GM19372 (cell line): ENCODE measurements at regions not wholly inside any gene's neighbourhood (a gene's known extent, or its start where the extent isn't known, plus 50 kb on each side); places are given as distances from the start of the nearest gene placed in this dataset.

Experiments used
- ATAC-seq: cut with Tn5 transposase; IDR thresholded peaks from one replicate; pipeline ENCODE4 v1.9.1; 2021; ENCODE audit warnings: mild to moderate bottlenecking, low read depth, moderate library complexity; ENCODE audit not compliant: unreplicated experiment

GRCh38 chr17:77505181-77505639 lies 364.4 kb downstream of the SEC14L1 start:
- no peak for ATAC-seq

- ATAC-seq = no peak
These were observed 365.7 kb downstream of the SEC14L1 start for GRCh38 chr17:77506371-77506991.

DNA sequence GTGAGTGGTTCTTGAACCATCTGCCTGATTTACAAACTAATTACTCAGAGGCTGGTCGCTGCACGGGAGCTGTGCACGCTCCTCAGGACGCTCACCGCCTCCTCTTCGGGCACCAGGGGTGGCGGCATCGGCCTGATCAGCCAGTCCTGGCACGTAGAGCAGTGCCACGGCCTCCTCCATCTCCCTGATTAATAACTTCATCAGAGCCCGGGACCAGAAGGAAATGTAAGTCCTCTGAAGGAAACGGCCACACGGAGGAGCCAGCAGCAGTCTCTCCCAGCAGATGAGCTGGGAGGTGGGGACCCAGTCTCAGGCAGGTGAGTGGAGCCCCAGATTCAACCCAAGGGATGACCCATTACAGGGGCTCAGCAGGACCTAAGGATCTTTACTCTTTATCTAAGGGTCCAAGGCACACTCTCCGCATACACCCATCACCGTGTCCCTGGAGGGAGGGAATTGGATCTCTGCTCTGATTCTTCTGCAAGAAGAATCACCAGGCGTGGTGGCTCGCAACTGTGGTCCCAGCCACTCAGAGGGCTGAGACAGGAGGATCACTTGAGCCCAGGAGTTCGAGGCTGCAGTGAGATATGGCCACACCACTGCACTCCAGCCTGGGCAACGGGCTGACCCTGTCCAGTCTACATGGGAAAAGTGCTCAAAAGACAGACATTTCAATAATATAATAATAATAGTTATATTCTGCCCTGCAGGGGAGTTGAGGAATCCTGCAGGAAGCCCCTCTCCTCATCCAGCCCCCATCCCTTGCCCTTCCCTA lies 366.5 kb downstream of the SEC14L1 start:
- ATAC-seq = no peak

DNA sequence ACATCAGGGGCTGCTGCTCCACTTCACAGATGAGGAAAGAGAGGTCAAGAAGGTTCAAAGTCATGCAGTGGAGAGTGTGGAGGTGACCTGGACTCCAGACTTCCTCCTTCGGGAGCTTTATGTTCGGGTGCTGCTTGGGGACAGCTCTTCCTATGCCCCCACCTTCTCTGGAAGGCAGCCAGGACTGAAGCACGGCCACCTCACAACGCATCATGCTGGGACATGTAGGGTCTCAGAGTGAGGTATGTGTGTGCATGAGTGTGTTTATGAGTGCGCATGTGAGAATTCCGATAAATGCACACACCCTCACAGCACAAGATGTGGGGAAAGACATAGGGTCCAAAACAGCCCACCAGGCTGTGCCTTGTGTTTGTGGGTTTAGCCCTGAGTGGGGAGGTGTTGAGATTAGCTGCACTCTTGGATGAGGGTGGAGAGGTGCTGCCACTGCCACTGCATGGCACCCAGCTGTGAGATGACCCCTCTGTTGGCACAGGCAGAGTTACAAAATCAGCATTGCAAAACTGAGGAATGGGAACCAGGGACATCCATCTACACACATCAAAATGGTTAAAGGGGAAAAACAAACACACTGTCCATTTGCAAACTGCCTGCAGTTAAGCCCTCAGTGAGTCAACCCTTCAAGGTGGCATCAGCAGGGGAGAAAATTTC lies 367.4 kb downstream of the SEC14L1 start:
- ATAC-seq = no peak

GRCh38 chr17:77509089-77509488 lies 368.3 kb downstream of the SEC14L1 start:
- ATAC-seq = no peak

DNA sequence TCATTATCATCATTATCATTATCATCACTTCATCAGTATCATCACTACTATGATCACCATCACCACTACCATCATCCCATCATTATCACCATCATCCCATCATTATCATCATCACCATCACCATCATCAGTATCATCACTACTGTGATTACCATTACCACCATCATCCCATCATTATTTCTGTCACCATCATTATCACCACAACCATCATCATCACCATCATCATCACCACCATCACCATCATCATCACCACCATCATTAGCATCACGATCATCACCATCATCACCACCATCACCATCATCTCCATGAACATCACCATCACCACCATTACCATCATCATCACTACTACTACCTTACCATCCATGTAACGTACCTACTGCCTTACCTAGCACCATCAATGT lies 368.8 kb downstream of the SEC14L1 start:
- ATAC-seq = no peak

DNA sequence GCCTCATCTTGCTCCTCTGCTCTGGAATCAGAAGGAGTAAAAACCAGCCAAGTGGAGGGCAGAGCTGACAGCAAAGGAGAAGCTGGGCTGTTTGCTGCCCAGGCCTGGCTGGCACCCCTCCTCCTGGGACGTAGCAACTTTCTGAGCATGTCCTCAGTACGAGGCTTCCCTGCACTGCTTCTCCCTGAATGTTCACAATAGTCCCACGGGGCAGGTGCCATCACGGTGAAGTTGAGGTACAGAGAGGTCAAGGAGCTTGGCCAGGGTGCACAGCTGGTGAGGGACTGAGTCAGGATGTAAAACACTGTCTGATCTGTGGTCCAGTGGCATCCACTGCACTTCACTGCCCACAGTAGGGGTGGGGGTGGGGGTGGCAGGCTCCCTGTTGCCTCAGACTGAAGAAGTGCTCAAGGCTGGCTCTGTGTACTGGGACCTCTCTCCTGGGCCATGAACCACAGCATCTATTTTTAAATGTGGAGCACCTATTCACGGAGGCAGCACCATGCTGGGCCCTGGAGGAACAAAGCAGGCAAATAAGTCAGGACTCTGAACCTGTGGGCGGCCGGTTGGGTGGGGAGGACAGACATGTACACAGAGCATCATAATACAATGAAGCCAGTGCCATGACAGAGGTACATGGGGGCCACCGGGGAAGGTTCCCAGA lies 369.5 kb downstream of the SEC14L1 start:
- ATAC-seq = no peak

- no peak for ATAC-seq
These were observed 370.8 kb downstream of the SEC14L1 start for GRCh38 chr17:77511514-77512061.

DNA sequence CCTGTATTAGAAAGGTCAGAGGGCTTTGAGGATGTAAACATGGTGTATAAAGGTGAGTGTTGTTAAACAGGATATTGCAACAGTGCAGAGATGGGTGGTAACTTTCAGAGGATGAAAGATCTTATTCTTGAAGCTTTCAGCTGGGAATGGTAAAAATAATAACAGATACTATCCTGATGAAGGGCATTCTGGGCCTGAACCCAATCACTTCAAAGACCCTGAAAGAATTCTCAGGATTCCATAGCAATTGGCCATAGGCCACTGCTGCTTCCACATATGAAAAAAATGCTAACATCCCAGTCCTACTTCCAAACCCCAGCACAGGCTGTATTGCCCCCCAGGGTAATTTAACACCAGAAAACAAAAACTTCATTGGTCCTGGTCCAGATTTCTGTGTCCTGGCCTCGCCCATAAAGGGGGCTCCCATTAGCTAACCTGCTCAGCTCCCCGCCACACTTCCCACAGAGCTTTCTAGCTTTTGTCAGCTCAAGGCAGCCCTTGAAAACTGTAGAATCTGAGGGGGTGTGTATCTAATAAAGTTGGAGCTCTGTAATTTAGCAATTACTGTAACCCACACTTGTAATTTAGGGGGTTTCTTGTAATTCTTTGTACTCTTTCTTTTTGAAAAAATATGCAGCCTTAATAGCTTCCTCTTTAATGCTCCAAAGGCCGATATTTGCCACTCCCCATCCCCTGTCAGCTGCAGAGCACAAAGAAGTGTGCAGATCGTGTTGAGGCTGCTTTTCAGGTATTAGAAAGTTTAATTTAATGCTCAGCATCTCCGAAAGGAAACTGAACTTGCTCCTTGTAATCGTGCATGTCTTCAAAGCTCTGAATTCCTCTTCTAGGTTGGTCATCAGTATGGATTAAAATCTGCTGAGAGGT lies 371.5 kb downstream of the SEC14L1 start:
- no peak for ATAC-seq

DNA sequence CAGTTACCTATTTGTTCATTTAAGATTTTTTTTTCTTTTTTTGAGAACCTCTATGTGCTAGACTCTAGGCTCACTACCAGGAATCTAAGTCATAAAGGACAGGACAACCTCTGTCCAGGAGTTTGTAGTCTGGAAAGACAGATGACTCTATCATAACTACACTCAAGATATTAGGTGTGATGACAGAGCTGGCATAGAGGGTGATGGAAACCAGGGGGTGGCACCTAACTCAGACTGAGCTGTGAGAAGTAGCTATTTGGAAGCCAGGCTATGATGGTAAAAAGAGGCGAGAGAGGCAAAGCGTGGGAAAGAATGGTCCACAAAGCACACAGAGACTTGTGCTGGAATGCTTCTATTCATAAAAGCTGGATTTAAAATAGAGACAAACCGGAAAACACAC lies 372.3 kb downstream of the SEC14L1 start:
- ATAC-seq = no peak

DNA sequence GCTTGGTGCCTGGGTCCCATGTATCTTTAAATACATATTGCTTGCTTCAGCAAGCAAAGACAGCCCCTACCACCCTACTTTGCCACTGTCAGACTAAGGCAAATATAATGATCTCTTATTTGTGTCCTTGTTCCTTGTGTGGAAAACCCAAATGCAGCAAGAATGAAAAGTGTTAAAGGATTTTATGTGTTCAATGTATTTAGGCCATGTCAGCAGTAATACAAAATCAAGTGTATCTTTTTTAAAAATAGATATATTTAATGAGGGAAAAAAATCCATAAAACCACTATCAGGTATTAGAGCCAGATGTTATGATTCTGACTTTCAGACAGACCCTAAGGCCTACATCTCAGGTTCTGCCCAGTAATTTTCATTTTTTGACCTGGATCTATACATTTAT lies 374.5 kb downstream of the SEC14L1 start:
- no peak for ATAC-seq

DNA sequence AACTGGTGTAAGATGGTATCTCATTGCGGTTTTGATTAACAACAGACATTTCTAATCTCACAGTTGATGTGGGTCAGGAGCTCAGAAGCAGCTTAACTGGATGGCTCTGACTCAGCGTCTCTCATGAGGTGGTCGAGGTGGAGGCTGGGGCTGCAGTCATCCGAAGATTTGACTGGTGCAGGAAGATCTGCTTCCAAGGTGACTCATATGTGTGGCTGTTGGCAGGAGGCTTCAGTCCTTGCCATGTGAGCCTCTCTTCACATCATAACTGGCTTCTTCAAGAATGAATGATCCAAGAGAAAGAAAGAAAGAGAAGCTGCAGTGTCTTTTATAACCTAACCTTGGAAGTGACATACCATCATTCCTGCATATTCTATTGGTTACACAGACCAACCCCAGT lies 376.1 kb downstream of the SEC14L1 start:
- no peak for ATAC-seq

DNA sequence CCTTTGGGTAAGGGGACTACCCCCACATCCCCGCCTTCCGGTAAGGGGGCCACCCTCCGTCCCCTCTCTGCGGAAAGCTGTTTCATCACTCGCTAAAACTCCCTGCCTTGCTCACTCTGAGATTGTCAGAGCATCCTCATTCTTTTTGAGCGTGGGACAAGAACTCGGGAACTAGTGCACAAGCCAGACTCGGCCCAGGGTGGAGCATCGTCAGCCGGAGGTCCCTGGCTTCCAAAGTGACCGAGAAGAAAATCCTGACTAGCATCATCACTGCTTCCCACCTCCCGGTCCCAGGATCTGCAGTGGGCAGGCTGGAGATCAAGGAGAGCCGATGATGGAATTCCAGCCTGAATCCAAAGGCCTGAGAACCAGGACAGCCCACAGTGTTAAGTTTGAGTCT lies 380.3 kb downstream of the SEC14L1 start:
- no peak for ATAC-seq

GRCh38 chr17:77523540-77523939 lies 382.8 kb downstream of the SEC14L1 start:
- ATAC-seq = no peak

DNA sequence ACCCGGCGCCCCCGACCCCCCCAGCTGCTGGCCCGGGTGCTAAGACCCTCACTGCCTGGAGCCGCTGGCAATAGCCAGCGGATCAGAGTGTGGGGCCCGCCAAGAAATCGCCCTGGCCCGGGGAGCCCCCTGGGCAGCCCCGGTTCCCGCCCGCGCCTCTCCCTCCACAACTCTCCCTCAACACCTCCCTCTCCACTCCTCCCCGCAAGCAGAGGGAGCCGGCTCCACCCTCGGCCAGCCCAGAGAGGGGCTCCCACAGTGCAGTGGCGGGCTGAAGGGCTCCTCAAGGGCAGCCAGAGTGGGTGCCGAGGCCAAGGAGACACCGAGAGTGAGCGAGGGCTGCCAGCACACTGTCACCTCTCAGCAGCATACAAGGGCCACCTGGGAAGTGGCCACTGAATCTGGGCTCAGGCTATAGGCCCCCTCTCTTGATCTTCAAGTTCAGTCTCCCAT lies 385.5 kb downstream of the SEC14L1 start:
- no peak for ATAC-seq

GRCh38 chr17:77526728-77527350 lies 386.1 kb downstream of the SEC14L1 start:
- no peak for ATAC-seq

DNA sequence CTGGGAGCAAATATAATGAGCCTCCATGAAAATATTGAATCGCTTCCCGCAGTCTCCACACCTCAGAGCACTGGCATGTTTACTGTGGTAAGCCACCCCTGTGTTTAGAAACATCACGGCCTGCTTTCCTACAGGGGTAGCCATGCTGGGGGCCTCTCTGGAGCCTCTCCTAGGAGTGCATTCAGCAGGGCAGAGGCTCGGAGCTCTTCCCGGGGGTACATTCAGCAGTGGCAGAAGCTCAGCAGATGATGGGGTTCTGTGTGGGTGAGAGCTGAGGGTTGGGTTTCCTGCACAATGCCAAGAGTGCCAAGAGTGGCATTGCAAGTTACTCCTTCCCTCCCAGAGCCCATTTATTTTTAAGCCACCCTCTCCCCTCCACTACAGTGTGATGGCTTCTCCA lies 386.6 kb downstream of the SEC14L1 start:
- no peak for ATAC-seq

- no peak for ATAC-seq
These were observed 387.2 kb downstream of the SEC14L1 start for GRCh38 chr17:77527836-77528505.
